HCT116 (cell line): ENCODE measurements at regions not wholly inside any gene's neighbourhood (a gene's known extent, or its start where the extent isn't known, plus 50 kb on each side); places are given as distances from the start of the nearest gene placed in this dataset.

Experiments used
- ATAC-seq: fragments of 200-7000 bp; cut with Tn5 transposase; 2 replicates; pipeline ENCODE4 v1.9.1; 2020; ENCODE audit warnings: mild to moderate bottlenecking, moderate library complexity
- BruUV-seq: library from RNA; stranded (reverse); fragments of 400-500 nt; replicated peaks from 2 replicates; lab custom pipeline; 2021; lab: Mats Ljungman, UMichigan
- CTCF ChIA-PET: fragments of 300-600 bp; sonication (Branson Sonifier 250); formaldehyde crosslinking; loops from one replicate; lab custom pipeline; 2021; ENCODE audit warnings: antibody characterized with exemption; lab: Charles Lee
- POLR2A ChIA-PET: fragments of 300-600, 350-600 bp; sonication (Branson Sonifier 250); formaldehyde crosslinking; loops from one replicate; lab custom pipeline; 2021; ENCODE audit warnings: antibody characterized with exemption; lab: Charles Lee
- RAD21 ChIA-PET, 2 experiments: fragments of 300-600 bp; sonication (Branson Sonifier 250); formaldehyde crosslinking; loops; one replicate each; lab custom pipeline; 2023; ENCODE audit warnings: low total read pairs in 2 of 2; ENCODE audit not compliant: uncharacterized antibody in 2 of 2, unreplicated experiment in 2 of 2, low non-redundant PET in 1 of 2; lab: Charles Lee
- DNase-seq: peaks from one replicate; pipeline ENCODE4 v3.0.0-alpha.2; 2010; ENCODE audit warnings: low read depth, low spot score
- H2AFZ ChIP-seq: fragments of 200-600 bp; shearing (Covaris generic), sonication (generic); 2 replicates; pipeline ENCODE4 v1.6.1; 2017; ENCODE audit warnings: low read depth, mixed run types, mixed read lengths, antibody characterized with exemption, low read length; ENCODE audit not compliant: poor library complexity, severe bottlenecking
- H3K27ac ChIP-seq: 2 replicates; pipeline ENCODE4 v1.5.1; 2012; ENCODE audit warnings: low read depth, low read length
- H3K27me3 ChIP-seq: fragments of 200-600 bp; sonication (generic); 2 replicates; pipeline ENCODE4 v1.6.1; 2016; ENCODE audit warnings: mixed run types, low read length, mixed read lengths; ENCODE audit not compliant: insufficient read depth
- H3K36me3 ChIP-seq, 2 experiments: fragments of 200-500 bp in 1 of 2; fragments of 200-600 bp in 1 of 2; sonication (Bioruptor generic) in 1 of 2; sonication (generic) in 1 of 2; 2 replicates each; pipeline versions ENCODE4 v1.5.1 to v1.6.1; 2014 to 2016; ENCODE audit warnings: low read length in 2 of 2, inconsistent platforms in 1 of 2, mixed read lengths in 1 of 2, mixed run types in 1 of 2; ENCODE audit not compliant: insufficient read depth in 2 of 2, control insufficient read depth in 1 of 2
- H3K4me1 ChIP-seq, 2 experiments: fragments of 200-600 bp in 1 of 2; sonication (generic) in 1 of 2; 2 replicates each; pipeline versions ENCODE4 v1.5.1 to v1.6.1; 2012 to 2017; ENCODE audit warnings: low read length in 2 of 2, inconsistent platforms in 1 of 2, mild to moderate bottlenecking in 1 of 2, mixed read lengths in 1 of 2, mixed run types in 1 of 2, moderate library complexity in 1 of 2; ENCODE audit not compliant: insufficient read depth in 2 of 2, control insufficient read depth in 1 of 2
- H3K4me2 ChIP-seq: fragments of 200-600 bp; sonication (generic); 2 replicates; pipeline ENCODE4 v1.6.1; 2017; ENCODE audit warnings: mixed run types, low read length, mixed read lengths
- H3K4me3 ChIP-seq, 2 experiments: fragments of 200-600 bp in 1 of 2; sonication (generic) in 1 of 2; replicated peaks in 1 of 2; 2 replicates each; pipeline ENCODE4 v1.5.1; 2011 to 2016; ENCODE audit warnings: low read length in 2 of 2, control low read depth in 1 of 2, low read depth in 1 of 2, mild to moderate bottlenecking in 1 of 2, mixed read lengths in 1 of 2, mixed run types in 1 of 2
- H3K79me2 ChIP-seq: fragments of 200-600 bp; sonication (generic); 2 replicates; pipeline ENCODE4 v1.6.1; 2017; ENCODE audit warnings: mild to moderate bottlenecking, mixed run types, low read length, moderate library complexity, mixed read lengths; ENCODE audit not compliant: insufficient read depth
- H3K9ac ChIP-seq: fragments of 200-600 bp; sonication (generic); 2 replicates; pipeline ENCODE4 v1.6.1; 2016; ENCODE audit warnings: low read length, mixed read lengths
- H3K9me2 ChIP-seq: fragments of 200-600 bp; sonication (generic), shearing (Covaris generic); 2 replicates; pipeline ENCODE4 v1.6.1; 2017; ENCODE audit warnings: mixed run types, mild to moderate bottlenecking, moderate library complexity; ENCODE audit not compliant: insufficient read depth
- H3K9me3 ChIP-seq, 2 experiments: fragments of 200-500 bp in 1 of 2; fragments of 200-600 bp in 1 of 2; sonication (Bioruptor generic) in 1 of 2; sonication (generic) in 1 of 2; 2 replicates each; pipeline ENCODE4 v1.6.1; 2014 to 2017; ENCODE audit warnings: low read length in 2 of 2, mixed read lengths in 2 of 2, inconsistent platforms in 1 of 2, low read depth in 1 of 2, mild to moderate bottlenecking in 1 of 2, mixed run types in 1 of 2, moderate library complexity in 1 of 2; ENCODE audit not compliant: control insufficient read depth in 1 of 2, insufficient read depth in 1 of 2
- H4K20me1 ChIP-seq: fragments of 200-600 bp; sonication (generic), shearing (Covaris generic); 2 replicates; pipeline ENCODE4 v1.6.1; 2017; ENCODE audit warnings: mixed run types, mild to moderate bottlenecking, moderate library complexity; ENCODE audit not compliant: insufficient read depth
- CEBPB ChIP-seq: IDR thresholded peaks from 2 replicates; pipeline ENCODE4 v1.6.1; 2012; ENCODE audit warnings: low read depth
- CTCF ChIP-seq, 3 experiments: fragments of 200-600 bp in 1 of 3; sonication (generic) in 1 of 3; IDR thresholded peaks in 2 of 3; conservative IDR thresholded peaks in 1 of 3; 2 replicates each; pipeline ENCODE4 v1.5.1; 2012 to 2017; ENCODE audit warnings: low read depth in 2 of 3, low read length in 2 of 3, antibody characterized with exemption in 1 of 3, borderline replicate concordance in 1 of 3, control low read depth in 1 of 3, mild to moderate bottlenecking in 1 of 3, mixed read lengths in 1 of 3, mixed run types in 1 of 3, moderate library complexity in 1 of 3; ENCODE audit not compliant: insufficient read depth in 1 of 3
- EGR1 ChIP-seq: IDR thresholded peaks from 2 replicates; pipeline ENCODE4 v1.6.1; 2012; ENCODE audit warnings: low read depth
- EZH2phosphoT487 ChIP-seq: fragments of 200-600 bp; IDR thresholded peaks from 2 replicates; pipeline ENCODE4 v1.6.1; 2018; ENCODE audit warnings: antibody characterized with exemption, borderline replicate concordance
- POLR2A ChIP-seq: IDR thresholded peaks from 2 replicates; pipeline ENCODE4 v1.7.0; 2011; ENCODE audit warnings: borderline replicate concordance; ENCODE audit not compliant: insufficient read depth, insufficient read length; ENCODE audit errors: extremely low read depth
- POLR2AphosphoS5 ChIP-seq: IDR thresholded peaks from 2 replicates; pipeline ENCODE4 v1.6.1; 2011; ENCODE audit warnings: mild to moderate bottlenecking, low read depth, low read length, moderate library complexity
- SIN3A ChIP-seq: IDR thresholded peaks from 2 replicates; pipeline ENCODE4 v1.6.1; 2012; ENCODE audit warnings: low read depth
- SP1 ChIP-seq: IDR thresholded peaks from 2 replicates; pipeline ENCODE4 v1.6.1; 2012; ENCODE audit warnings: low read depth
- SRF ChIP-seq: IDR thresholded peaks from 2 replicates; pipeline ENCODE4 v1.6.1; 2012; ENCODE audit warnings: low read depth
- TCF7L2 ChIP-seq: IDR thresholded peaks from 2 replicates; pipeline ENCODE4 v1.7.0; 2011; ENCODE audit warnings: borderline replicate concordance, inconsistent platforms; ENCODE audit not compliant: insufficient read depth, insufficient read length; ENCODE audit errors: extremely low read depth
- YY1 ChIP-seq: IDR thresholded peaks from 2 replicates; pipeline ENCODE4 v1.6.1; 2011; ENCODE audit warnings: low read length, low read depth, moderate library complexity, mild to moderate bottlenecking; ENCODE audit not compliant: insufficient replicate concordance; ENCODE audit errors: extremely low read depth
- intact Hi-C: fragments of 100-400 bp; cut with micrococcal nuclease; formaldehyde crosslinking; loops from 2 replicates; pipeline ENCODE4 v1.10.0; 2022

DNA sequence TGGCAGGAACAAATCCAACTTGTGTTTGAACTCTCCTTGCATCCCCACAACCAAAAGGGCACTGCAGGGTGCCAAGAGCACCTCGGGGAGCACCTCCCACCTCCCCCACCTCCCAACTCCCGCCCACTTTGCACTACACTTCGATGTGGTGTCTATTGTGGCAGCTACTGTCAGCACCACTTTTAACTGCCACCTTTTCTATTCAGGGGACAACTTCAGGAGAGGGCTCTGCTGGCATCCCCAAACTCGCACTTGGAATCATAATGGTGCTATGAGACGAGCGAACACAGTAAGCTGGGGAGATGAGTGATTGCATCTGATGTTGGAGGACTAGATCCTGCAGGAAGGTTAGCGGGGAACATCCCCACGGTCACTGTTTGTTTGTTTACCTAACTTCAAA, 238.2 kb upstream of the PROX1 start:
- Histone ChIP-seq H3K4me2 (no peak overlapping the region), H3K79me2 (no peaks in the 10 kb centered on the region), H4K20me1 (no peaks in the 10 kb centered on the region), H2AFZ (no peak overlapping the region), H3K36me3 (no peaks in the 10 kb centered on the region), H3K27me3 (0 out of 2 replicates have a peak, but pooled peaks cover 8% of the 10 kb centered on the region), H3K9ac (no peak overlapping the region), H3K9me2 (no peaks in the 10 kb centered on the region), H3K27ac (no peak overlapping the region), H3K9me3 (no peaks in the 10 kb centered on the region), H3K4me1 (no peaks in the 10 kb centered on the region), H3K4me3 (no peak overlapping the region)
- DNase-seq: no peak
- ATAC-seq: no peak
- TF ChIP-seq SIN3A: no peak
- no peak for TF ChIP-seq TCF7L2
- no peak for TF ChIP-seq YY1
- TF ChIP-seq POLR2AphosphoS5: no peak
- TF ChIP-seq POLR2A: no peak
- BruUV-seq: no TSS peak
- ChIA-PET POLR2A (no interaction called here), RAD21 (no interaction called here), CTCF (no interaction called here)
- intact Hi-C loops: no loop called here

GRCh38 chr1:213750231-213751063, 237.3 kb upstream of the PROX1 start:
- no TSS peak for BruUV-seq
- H2AFZ ChIP-seq: no peak overlapping the region
- no peak for TF ChIP-seq EZH2phosphoT487
- TF ChIP-seq EGR1: no peak
- TF ChIP-seq SP1: no peak
- TF ChIP-seq SIN3A: no peak
- TF ChIP-seq CTCF (IDR thresholded peaks at IDR 0.05 in 2 of 3, conservative IDR thresholded peaks at IDR 0.05 in 1 of 3; ENCODE audit: borderline replicate concordance in 1 of 3, insufficient read depth in 1 of 3, low read depth in 2 of 3, low read length in 2 of 3): no peak
- no peak for TF ChIP-seq SRF
- no peak for TF ChIP-seq CEBPB
- no peaks in the 10 kb centered on the region for H3K79me2 ChIP-seq
- H3K27me3 ChIP-seq: 0 out of 2 replicates have a peak, but pooled peaks cover 8% of the 10 kb centered on the region
- no peak overlapping the region for H3K27ac ChIP-seq
- H3K4me1 ChIP-seq: no peaks in the 10 kb centered on the region
- ATAC-seq (no peak), DNase-seq (no peak)
- CTCF ChIA-PET: no interaction called here
- H3K9me3 ChIP-seq: no peaks in the 10 kb centered on the region
- intact Hi-C loops: no loop called here
- no peak overlapping the region for H3K9ac ChIP-seq
- H4K20me1 ChIP-seq: no peaks in the 10 kb centered on the region
- no peaks in the 10 kb centered on the region for H3K36me3 ChIP-seq
- H3K9me2 ChIP-seq: no peaks in the 10 kb centered on the region
- H3K4me2 ChIP-seq: no peak overlapping the region
- POLR2A ChIA-PET: no interaction called here
- H3K4me3 ChIP-seq: no peak overlapping the region
- RAD21 ChIA-PET: no interaction called here
